CD14-positive monocyte (primary cell): ENCODE measurements at regions not wholly inside any gene's neighbourhood (a gene's known extent, or its start where the extent isn't known, plus 50 kb on each side); places are given as distances from the start of the nearest gene placed in this dataset.
A peak's percentile ranks its signal among the peaks of the same experiment; 100 is the strongest.

Source experiments
- DNase-seq, 3 donors: peaks; one replicate each; pipeline ENCODE4 v3.0.0-alpha.2; 2011 to 2022
- H2AFZ ChIP-seq: 2 replicates; pipeline ENCODE4 v1.6.0; 2012; ENCODE audit warnings: mild to moderate bottlenecking, low read depth, low read length, inconsistent platforms; ENCODE audit not compliant: insufficient read depth, poor library complexity, severe bottlenecking
- H3K27ac ChIP-seq, 2 donors: 1 replicate in 1 of 2; 2 replicates in 1 of 2; pipeline ENCODE4 v1.5.1; 2012 to 2013; ENCODE audit warnings: low read length in 2 of 2, control low read depth in 1 of 2, inconsistent platforms in 1 of 2, low read depth in 1 of 2, mild to moderate bottlenecking in 1 of 2
- H3K27me3 ChIP-seq, 2 donors: one replicate each; pipeline versions ENCODE4 v1.6.0 to v1.6.1; 2011 to 2013; ENCODE audit warnings: low read length in 2 of 2; ENCODE audit not compliant: control insufficient read depth in 2 of 2, insufficient read depth in 2 of 2
- H3K36me3 ChIP-seq, 2 donors: replicated peaks in 1 of 2; 1 replicate in 1 of 2; 2 replicates in 1 of 2; pipeline versions ENCODE4 v1.5.1 to v1.6.1; 2012 to 2013; ENCODE audit warnings: low read length in 2 of 2, control low read depth in 1 of 2, inconsistent platforms in 1 of 2, mild to moderate bottlenecking in 1 of 2; ENCODE audit not compliant: insufficient read depth in 2 of 2, control insufficient read depth in 1 of 2
- H3K4me1 ChIP-seq, 2 donors: 1 replicate in 1 of 2; 2 replicates in 1 of 2; pipeline versions ENCODE4 v1.5.1 to v1.6.1; 2012 to 2013; ENCODE audit warnings: low read length in 2 of 2, control low read depth in 1 of 2, inconsistent platforms in 1 of 2, mild to moderate bottlenecking in 1 of 2, moderate library complexity in 1 of 2; ENCODE audit not compliant: insufficient read depth in 2 of 2, control insufficient read depth in 1 of 2
- H3K4me2 ChIP-seq: replicated peaks from 2 replicates; pipeline ENCODE3; 2012; ENCODE audit warnings: low read length, moderate library complexity, mild to moderate bottlenecking; ENCODE audit not compliant: poor library complexity, severe bottlenecking; ENCODE audit errors: extremely low read depth
- H3K4me3 ChIP-seq, 3 experiments: fragments of 200-600 bp in 1 of 3; sonication (generic) in 1 of 3; replicated peaks in 1 of 3; 1 replicate in 2 of 3; 2 replicates in 1 of 3; pipeline ENCODE4 v1.5.1; 2011 to 2013; ENCODE audit warnings: low read length in 3 of 3, mild to moderate bottlenecking in 3 of 3, control low read depth in 2 of 3, low read depth in 2 of 3, inconsistent platforms in 1 of 3, moderate library complexity in 1 of 3
- H3K79me2 ChIP-seq: 2 replicates; pipeline ENCODE4 v1.6.0; 2012; ENCODE audit warnings: mild to moderate bottlenecking, control low read depth, inconsistent platforms, low read length, moderate library complexity; ENCODE audit not compliant: insufficient read depth
- H3K9ac ChIP-seq: 2 replicates; pipeline ENCODE4 v1.6.0; 2017; ENCODE audit warnings: low read length, mild to moderate bottlenecking; ENCODE audit not compliant: insufficient read depth, poor library complexity, severe bottlenecking
- H3K9me3 ChIP-seq, 2 donors: replicated peaks in 1 of 2; 1 replicate in 1 of 2; 2 replicates in 1 of 2; pipeline versions ENCODE4 v1.5.1 to v1.6.1; 2012 to 2013; ENCODE audit warnings: low read length in 2 of 2, control low read depth in 1 of 2; ENCODE audit not compliant: control insufficient read depth in 1 of 2, insufficient read depth in 1 of 2
- H4K20me1 ChIP-seq: 2 replicates; pipeline ENCODE4 v1.6.0; 2012; ENCODE audit warnings: mild to moderate bottlenecking, low read length, control low read depth, moderate library complexity; ENCODE audit not compliant: insufficient read depth
- H3K27ac Mint-ChIP-seq, 7 donors: one replicate each; pipeline ENCODE4 v1.8.0; 2020; ENCODE audit warnings: mild to moderate bottlenecking in 7 of 7, mixed read lengths in 7 of 7, moderate library complexity in 6 of 7, inconsistent platforms in 2 of 7
- H3K27me3 Mint-ChIP-seq, 3 donors: one replicate each; pipeline ENCODE4 v1.8.0; 2021 to 2022; ENCODE audit warnings: low read depth in 3 of 3, mild to moderate bottlenecking in 3 of 3, mixed read lengths in 3 of 3, moderate library complexity in 3 of 3, inconsistent platforms in 1 of 3
- H3K36me3 Mint-ChIP-seq, 2 donors: one replicate each; pipeline ENCODE4 v1.8.0; 2020; ENCODE audit warnings: mixed read lengths in 2 of 2, inconsistent platforms in 1 of 2, mild to moderate bottlenecking in 1 of 2
- H3K4me1 Mint-ChIP-seq: one replicate; pipeline ENCODE4 v1.8.0; 2020; ENCODE audit warnings: mild to moderate bottlenecking, mixed read lengths
- H3K4me3 Mint-ChIP-seq, 2 donors: one replicate each; pipeline ENCODE4 v1.8.0; 2020; ENCODE audit warnings: mild to moderate bottlenecking in 2 of 2, mixed read lengths in 2 of 2, moderate library complexity in 1 of 2
- H3K9me3 Mint-ChIP-seq, 7 donors: one replicate each; pipeline ENCODE4 v1.8.0; 2020 to 2022; ENCODE audit warnings: mixed read lengths in 7 of 7, mild to moderate bottlenecking in 6 of 7, moderate library complexity in 6 of 7, inconsistent platforms in 2 of 7
- CTCF ChIP-seq: fragments of 200-600 bp; IDR thresholded peaks from one replicate; pipeline ENCODE4 v1.8.0; 2022; ENCODE audit warnings: antibody characterized with exemption, mild to moderate bottlenecking
- WGBS: methylation state at CpG from one replicate; pipeline ENCODE4 v1.1.5; 2013; ENCODE audit warnings: missing lambda C conversion rate; ENCODE audit not compliant: insufficient coverage; 5-methylcytosine and 5-hydroxymethylcytosine counted together
- intact Hi-C, 2 donors: fragments of 100-400 bp; cut with micrococcal nuclease; formaldehyde crosslinking; loops; one replicate each; pipeline versions ENCODE4 v1.15.0 to v1.15.1; 2023

- DNase-seq, result no peak
- Histone ChIP-seq H3K36me3 (no peaks in the 10 kb centered on the region), H3K27me3 (no peaks in the 10 kb centered on the region), H3K9me3 (peaks cover 0 to 2% of the 10 kb centered on the region in 2 donors), H3K9ac (no peak overlapping the region), H3K4me3 (no peak overlapping the region), H3K4me2 (no peak overlapping the region), H3K4me1 (peaks cover 44 to 59% of the 10 kb centered on the region in 2 donors), H3K79me2 (no peaks in the 10 kb centered on the region), H3K27ac (peak overlapping the region in 1 of 2 donors; percentile 35), H2AFZ (no peak overlapping the region), H4K20me1 (no peaks in the 10 kb centered on the region)
- WGBS, result 80% methylated on average over 2 of the region's 4 CpGs
- Mint-ChIP-seq H3K36me3 (no peaks in the 10 kb centered on the region), H3K9me3 (peaks cover 0 to 8% (median 5%) of the 10 kb centered on the region in 7 donors), H3K27me3 (peaks cover 0 to 2% (median 0%) of the 10 kb centered on the region in 3 donors), H3K27ac (no peak overlapping the region), H3K4me1 (peaks cover 54% of the 10 kb centered on the region), H3K4me3 (no peak overlapping the region)
- intact Hi-C loops, result no loop called here
- TF ChIP-seq CTCF, result no peak
Observed at GRCh38 chr10:88092265-88092664, 228.8 kb downstream of the PTEN start.

DNA sequence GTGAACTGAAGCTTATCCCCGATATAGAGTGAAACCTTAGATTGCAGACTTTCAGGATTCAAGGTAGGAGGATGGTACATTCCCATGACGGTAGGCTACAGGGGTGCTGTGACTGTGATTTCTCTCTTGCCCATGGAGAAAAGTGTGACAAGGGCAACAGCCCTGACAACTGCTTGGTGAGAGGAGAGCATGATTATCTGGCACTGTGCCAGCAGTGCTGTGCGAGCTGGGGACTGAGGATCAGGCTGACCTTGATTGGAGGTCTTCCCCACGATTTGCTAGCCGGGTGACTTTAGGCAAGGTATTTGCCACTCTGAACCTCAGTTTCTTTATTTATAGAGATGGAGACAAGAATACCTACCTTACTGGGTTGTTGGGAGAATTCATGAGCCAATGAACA lies 229.5 kb downstream of the PTEN start:
- H3K9me3 ChIP-seq, result peaks cover 0 to 2% of the 10 kb centered on the region in 2 donors
- intact Hi-C loops, result no loop called here
- no peak for TF ChIP-seq CTCF
- H3K79me2 ChIP-seq, result no peaks in the 10 kb centered on the region
- no peaks in the 10 kb centered on the region for H3K36me3 ChIP-seq
- peaks cover 52 to 66% of the 10 kb centered on the region in 2 donors for H3K4me1 ChIP-seq
- H3K27ac ChIP-seq, result peak overlapping the region in 1 of 2 donors; percentile 35
- Mint-ChIP-seq H3K36me3 (no peaks in the 10 kb centered on the region), H3K4me3 (no peak overlapping the region), H3K9me3 (peaks cover 0 to 9% (median 5%) of the 10 kb centered on the region in 7 donors), H3K27ac (peak overlapping the region in 2 of 7 donors; percentile 17 to 26), H3K27me3 (peaks cover 0 to 2% (median 0%) of the 10 kb centered on the region in 3 donors), H3K4me1 (peaks cover 56% of the 10 kb centered on the region)
- H3K27me3 ChIP-seq, result no peaks in the 10 kb centered on the region
- H2AFZ ChIP-seq, result no peak overlapping the region
- H3K9ac ChIP-seq, result no peak overlapping the region
- DNase-seq, result no peak
- WGBS, result 100% methylated on average over 2 of the region's 5 CpGs
- H3K4me3 ChIP-seq, result no peak overlapping the region
- H3K4me2 ChIP-seq, result no peak overlapping the region
- H4K20me1 ChIP-seq, result no peaks in the 10 kb centered on the region
